ENCODE measurements at regions not wholly inside any gene's neighbourhood (a gene's known extent, or its start where the extent isn't known, plus 50 kb on each side); places are given as distances from the start of the nearest gene placed in this dataset.
A peak's percentile ranks its signal among the peaks of the same experiment; 100 is the strongest.
"Not testable (repeated sequence)": the region's sequence is repeated elsewhere in the genome, so short reads cannot be mapped to it uniquely, and the experiment has no call there.

DNA sequence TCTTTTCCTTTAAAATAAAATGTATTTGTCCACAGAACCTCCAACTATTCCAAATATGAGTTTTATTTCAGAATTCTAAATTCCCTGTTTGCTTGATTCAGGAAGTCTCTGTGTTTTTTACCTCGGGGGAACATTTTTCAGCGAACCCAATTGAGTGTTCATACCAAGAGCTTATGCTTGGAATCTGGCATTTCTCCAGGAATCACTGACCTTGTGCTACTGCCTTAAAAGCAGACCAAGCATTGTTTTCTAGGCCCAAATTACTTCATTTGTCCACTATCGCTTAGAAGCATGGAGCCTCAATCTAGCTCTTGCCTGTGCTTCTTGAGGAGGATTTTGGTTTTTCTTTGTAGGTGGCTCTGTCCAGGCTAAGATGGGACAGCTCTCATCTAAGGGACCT is 59.4 kb downstream of the EBLN1 start:
- DNase-seq, result no peak

DNA sequence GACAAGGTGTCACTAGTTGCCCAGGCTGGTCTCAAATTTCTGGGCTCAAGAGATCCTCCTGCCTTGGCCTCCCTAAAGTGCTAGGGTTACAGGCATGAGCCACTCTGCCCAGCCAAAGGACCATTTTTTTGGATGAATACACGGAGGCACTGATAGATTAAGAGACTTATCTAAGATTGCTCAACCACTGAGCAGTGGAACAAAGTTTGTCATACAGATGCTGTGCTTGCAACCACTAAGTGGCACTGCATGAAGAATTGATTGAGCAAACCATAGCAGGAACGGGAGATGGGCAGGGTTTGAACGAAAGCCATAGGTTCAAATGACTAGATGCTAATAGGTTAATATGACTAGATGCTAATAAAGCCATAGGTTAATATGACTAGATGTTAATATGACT is 61.1 kb downstream of the EBLN1 start:
- no peak for DNase-seq

DNA sequence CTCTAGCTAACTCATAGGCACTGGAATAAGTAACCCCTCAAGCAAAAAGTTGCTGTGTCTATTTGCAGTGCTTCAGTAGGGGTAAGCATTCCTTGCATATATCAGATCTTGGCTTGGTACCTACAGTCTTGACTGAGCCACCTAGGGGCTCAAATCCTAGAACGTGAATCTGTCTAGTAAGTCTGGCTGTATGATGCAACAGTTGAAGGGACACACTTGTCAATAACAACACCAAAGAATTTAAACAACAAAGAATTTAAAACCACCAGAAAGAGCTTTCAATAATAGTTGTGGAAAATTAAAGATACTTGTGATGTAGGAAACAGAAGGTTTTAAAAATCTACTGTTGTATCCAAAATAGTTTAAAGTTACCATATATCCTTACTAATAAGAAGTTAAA is 65.4 kb downstream of the EBLN1 start:
- no peak for DNase-seq

DNA sequence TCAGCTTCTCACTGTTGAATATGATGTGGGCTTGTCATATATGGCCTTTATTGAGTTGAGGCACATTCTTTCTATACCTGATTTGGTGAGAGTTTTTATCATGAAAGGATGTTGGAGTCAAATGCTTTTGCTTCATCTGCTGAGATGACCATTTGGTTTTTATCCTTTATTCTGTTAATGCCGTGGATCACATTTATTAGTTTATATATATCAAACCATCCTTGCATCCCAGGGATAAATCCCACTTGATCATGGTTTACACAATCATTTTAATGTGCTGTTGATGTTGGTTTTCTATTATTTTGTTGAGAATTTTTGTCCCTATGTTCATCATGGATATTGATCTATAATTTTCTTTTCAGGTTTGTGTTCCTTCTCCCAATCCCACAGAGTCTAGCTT is 67.0 kb downstream of the EBLN1 start:
- no peak for DNase-seq

DNA sequence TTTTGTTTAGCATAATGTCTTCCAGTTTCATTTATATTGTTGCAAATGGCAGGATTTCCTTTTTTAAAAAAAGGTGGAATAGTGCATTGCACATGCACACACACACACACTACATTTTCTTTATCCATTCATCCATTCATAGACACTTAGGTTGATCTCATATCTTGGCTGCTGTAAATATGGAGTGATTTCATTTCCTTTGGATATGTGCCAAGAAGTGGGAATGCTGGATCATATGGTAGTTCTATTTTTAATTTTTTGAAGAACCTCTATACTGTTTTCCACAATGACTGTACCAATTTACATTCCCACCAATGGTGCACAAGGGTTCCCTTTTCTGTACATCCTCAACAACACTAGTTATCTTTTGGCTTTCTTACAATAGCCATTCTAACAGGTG is 68.9 kb downstream of the EBLN1 start:
- DNase-seq, result peak; percentile 42

DNA sequence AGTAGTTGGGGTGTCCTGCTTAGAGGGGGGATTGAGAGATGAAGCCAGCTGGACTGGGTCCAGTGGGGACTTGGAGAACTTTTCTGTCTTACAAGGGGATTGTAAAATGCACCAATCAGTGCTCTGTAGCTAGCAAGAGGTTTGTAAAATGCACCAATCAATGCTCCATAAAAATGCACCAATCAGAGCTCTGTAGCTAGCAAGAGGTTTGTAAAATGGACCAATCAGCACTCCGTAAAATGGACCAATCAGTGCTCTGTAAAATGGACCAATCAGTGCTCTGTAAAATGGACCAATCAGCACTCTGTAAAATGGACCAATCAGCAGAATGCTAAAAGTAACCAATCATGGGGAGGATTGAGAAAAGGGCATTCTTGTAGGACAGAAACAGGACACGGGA is 71.9 kb downstream of the EBLN1 start:
- DNase-seq, result not testable (repeated sequence)

DNA sequence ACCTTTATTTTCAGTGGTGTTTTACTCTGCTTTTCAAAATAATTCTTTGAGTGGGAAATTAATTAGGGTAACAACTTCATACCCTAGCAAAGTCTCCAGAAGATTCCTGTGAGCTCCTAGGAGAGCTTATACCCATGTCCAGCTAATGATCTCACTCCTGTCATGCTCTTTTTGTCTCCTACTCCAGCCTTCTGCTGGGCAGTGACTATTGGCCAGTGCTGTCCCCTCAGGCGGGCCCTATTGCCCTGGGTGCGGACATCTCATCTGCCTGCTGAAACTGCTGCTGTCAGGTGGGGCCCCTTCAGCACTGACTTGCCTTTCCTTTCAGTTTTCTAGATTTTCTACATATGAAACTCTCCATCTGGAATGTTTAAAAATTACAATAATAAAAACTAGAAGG is 80.3 kb downstream of the EBLN1 start:
- no peak for DNase-seq

DNA sequence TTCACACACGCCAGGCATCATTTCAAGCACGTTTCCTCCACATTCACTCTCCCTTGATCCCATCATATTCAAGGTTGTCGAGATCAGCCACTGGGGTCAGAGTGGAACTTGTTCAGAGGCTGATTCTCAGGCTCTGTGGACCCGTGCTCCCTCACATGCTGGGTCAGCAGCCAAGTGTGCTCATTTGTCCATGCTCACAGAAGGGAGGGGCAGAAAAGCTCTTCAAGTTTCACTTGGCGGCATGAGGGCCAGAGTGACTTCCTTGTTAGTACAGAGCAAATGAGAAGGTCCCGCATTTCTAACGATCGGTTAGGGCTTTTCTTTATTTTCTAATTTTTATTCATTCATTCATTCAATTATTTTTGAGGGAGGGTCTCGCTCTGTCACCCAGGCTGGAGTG is 82.2 kb downstream of the EBLN1 start:
- DNase-seq, result no peak

DNA sequence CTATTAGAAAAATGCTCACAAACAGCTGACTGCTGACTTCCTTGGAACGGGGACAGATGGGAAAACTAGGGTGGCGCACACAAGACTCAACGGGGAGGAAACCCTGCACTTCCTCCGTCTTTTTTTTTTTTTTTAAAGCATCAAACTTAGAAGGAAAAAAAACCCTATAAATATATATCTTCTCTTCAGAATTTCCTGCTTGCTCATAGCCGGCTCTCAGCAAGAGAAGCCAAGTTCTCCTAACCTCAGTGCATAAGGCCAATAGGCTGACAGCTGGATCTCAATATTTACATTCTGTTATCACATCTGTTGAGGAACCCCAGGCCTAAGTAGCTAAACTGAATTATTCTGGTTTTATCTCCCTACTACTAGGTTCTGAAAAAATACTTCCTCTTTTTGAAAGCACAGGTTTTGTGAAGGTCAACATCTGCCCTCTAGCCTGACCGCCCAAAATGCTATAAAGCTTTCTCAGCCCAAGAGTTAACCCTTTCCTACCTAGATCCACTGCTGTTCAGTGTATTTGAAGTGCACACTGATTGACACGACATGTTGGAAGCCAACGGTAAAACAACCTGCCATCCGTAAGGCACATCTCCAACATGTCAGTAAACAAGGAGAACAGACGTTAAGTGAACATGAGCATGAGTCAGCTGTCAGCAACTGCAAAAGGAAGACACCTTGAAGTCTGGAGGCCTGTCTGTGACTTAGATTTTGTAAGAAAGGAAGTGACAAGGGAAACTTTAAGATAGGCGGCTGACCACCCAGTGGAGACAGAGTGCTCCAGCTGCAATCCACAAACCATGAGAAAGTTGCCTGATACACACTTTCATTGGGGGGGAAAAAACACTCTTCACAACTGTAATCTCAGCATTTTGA is 83.8 kb downstream of the EBLN1 start:
- no peak for DNase-seq

DNA sequence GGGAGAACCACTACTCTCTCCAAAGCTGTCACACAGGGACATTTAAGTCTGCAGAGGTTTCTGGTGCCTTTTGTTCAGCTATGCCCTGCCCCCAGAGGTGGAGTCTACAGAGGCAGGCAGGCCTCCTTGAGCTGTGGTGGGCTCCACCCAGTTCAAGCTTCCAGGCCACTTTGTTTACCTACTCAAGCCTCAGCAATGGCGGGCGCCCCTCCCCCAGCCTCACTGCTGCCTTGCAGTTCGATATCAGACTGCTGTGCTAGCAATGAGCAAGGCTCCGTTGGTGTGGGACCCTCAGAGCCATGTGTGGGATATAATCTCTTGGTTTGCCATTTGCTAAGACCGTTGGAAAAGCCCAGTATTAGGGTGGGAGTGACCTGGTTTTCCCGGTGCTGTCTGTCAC is 87.0 kb downstream of the EBLN1 start:
- DNase-seq, result not testable (repeated sequence)

DNA sequence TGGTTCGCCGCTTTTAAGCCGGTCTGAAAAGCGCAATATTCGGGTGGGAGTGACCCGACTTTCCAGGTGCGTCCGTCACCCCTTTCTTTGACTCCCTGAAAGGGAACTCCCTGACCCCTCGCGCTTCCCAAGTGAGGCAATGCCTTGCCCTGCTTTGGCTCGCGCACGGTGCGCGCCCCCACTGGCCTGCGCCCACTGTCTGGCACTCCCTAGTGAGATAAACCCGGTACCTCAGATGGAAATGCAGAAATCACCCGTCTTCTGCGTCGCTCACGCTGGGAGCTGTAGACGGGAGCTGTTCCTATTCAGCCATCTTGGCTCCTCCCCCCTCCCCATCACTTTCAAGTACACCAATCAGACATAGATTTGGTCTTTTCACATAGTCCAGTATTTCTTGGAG is 88.2 kb downstream of the EBLN1 start:
- not testable (repeated sequence) for DNase-seq

DNA sequence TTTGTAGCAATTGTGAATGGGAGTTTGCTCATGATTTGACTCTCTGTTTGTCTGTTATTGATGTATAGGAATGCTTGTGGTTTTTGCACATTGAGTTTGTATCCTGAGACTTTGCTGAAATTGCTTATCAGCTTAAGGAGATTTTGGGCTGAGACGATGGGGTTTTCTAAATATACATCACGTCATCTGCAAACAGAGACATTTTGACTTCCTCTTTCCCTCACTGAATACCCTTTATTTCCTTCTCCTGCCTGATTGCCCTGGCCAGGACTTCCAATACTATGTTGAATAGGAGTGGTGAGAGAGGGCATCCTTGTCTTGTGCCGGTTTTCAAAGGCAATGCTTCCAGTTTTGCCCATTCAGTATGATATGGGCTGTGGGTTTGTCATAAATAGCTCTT is 96.6 kb downstream of the EBLN1 start:
- DNase-seq, result not testable (repeated sequence)

DNA sequence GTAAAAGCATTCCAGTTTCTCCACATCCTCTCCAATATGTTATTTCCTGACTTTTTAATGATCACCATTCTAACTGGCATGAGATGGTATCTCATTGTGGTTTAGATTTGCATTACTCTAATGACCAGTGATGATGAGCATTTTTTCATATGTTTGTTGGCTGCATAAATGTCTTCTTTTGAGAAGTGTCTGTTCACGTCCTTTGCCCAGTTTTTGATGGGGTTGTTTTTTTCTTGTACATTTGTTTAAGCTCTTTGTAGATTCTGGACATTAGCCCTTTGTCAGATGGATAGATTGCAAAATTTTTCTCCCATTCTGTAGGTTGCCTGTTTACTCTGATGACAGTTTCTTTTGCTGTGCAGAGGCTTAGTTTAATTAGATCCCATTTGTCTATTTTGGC is 97.7 kb downstream of the EBLN1 start:
- not testable (repeated sequence) for DNase-seq

DNA sequence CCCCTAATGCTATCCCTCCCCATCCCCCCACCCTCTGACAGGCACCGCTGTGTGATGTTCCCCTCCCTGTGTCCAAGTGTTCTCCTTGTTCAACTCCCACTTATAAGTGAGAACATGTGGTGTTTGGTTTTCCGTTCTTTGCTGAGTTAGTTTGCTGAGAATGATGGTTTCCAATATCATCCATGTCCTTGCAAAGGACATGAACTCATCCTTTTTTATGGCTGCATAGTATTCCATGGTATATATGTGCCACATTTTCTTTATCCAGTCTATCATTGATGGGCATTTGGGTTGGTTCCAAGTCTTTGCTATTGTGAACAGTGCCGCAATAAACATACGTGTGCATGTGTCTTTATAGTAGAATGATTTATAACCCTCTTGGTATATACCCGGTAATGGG is 98.2 kb downstream of the EBLN1 start:
- DNase-seq, result not testable (repeated sequence)

DNA sequence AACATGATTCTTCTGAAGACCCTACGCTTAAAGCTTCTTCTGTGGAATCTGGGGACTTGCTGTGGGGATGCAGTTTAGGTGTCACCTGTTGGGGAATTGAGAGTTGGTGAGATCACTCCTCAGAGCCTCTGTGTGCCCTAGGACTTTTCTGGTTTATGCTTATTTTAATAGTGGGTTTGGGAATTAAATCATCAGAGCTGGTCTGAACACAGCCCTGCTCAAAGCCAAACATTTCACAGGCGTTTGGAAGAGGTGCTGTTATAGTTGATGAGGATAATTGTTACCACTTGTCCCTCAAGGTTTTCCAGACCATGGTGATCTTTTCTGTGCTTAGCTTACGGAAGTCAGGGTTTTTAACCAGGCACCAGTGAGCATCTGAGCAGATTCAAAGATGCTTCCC is 106.1 kb downstream of the EBLN1 start:
- no peak for DNase-seq

DNA sequence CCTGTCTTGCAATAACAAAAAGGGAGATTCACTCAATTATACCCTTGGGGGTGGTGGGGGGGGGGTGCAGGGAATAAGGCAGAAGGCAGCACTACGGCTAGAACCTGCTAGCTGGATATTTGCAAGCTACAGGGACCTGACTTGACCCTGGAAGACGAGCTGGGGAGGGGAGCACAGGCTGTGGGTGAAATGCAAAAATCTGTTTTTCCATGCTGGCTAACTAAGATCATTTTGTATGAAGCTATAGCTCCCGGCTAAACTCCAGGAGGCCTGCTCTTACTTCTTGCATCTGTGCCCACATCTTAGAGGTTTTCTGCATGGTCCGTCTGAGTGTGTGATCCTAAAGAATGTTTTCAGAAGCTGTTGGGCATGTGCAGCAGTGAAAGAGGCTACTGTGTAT is 106.6 kb downstream of the EBLN1 start:
- no peak for DNase-seq

DNA sequence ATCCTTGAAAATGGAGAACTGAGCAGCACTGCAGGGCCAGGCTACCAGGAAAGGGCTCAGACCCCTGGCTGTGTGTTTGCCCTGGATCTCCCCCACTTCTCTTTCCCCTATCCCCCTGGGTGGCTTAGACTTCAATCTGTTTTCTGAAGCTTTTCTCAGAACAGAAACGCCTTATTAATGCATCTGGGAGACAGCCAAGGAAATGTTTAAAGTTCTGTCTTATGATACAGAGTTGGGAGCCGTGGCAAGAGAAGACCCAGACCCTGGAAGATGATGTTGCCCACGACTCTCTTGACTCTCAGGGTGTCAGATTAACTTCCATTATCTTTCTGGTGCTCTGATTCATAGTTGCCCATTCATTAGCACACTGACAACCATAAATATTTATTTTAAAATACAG is 107.1 kb downstream of the EBLN1 start:
- DNase-seq, result no peak

DNA sequence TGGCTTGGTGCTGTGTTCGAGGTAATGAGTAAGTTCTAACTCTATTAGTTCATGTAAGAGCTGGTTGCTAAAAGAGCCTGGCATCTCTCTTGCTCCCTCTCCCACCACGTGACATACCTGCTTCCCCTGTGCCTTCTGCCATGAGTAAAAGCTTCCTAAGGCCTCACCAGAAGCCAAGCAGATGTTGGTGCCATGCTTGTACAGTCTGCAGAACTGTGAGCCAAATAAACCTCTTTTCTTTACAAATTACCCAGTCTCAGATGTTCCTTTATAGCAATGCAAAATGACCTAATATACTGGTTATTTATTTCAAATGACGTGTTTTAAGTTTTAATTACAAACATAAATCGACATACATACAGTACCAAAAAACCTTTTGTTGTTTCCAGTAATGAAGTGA is 101.7 kb upstream of the DNAJC1 start:
- DNase-seq, result no peak

DNA sequence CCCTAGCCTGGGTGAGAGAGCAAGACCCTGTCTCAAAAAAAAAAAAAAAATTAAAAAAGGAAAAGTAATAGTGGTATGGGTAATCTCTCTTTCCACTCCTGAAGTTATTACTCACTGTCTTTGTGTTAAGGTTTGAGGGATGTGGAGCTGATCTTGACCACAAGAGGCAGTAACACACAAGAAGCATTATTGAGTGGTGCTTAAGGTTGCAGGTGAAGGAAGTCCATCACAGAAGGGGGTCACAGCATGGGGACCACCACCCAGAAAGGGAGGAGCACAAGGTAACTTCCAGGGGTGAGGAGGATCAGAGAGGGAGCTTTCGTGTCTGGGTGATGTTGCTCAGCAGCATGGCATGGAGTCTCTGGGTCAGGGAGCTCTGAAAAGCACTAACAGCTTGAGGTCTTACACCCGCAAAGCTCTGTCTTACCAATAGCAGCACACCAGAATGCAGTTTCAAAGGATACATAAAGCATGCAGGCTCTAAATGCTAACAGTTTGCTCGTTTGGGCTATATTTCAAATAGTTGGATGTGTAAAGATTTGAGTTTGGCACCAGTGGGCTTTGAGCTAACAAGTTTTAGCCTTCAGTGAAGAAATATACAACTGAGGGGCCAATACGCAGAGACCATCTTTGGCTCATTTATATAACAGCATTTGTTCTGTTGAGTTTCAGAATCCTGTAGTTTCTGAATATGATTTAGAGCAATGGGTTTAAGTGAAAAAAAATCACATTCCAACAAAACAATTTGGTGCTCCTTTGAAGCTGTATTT is 100.4 kb upstream of the DNAJC1 start:
- no peak for DNase-seq

DNA sequence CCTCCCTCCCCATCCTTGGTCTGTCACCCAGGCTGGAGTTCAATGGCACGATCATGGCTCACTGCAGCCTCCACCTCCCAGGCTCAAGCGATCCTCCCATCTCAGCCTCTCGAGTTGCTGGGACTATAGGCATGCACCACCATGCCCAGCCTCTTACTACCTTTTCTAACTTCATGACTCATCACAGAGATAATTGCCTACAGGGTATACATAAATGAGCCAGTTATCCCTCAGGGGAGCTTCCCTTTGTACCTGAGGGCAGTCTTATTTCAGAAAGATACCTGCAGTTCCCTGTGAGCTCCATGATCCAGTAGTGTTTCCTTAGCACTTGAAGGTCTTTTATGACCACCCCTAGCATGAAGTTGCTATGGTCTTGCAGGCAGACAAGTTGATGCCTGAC is 94.2 kb upstream of the DNAJC1 start:
- no peak for DNase-seq

DNA sequence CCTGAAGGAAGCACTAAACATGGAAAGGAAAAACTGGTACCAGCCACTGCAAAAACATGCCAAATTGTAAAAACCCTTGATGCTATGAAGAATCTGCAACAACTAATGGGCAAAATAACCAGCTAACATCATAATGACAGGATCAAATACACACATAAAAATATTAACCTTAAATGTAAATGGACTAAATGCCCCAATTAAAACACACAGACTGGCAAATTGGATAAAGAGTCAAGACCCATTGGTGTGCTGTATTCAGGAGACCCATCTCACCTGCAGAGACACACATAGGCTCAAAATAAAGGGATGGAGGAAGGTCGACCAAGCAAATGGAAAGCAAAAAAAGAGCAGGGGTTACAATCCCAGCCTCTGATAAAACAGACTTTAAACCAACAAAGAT is 87.7 kb upstream of the DNAJC1 start:
- not testable (repeated sequence) for DNase-seq

DNA sequence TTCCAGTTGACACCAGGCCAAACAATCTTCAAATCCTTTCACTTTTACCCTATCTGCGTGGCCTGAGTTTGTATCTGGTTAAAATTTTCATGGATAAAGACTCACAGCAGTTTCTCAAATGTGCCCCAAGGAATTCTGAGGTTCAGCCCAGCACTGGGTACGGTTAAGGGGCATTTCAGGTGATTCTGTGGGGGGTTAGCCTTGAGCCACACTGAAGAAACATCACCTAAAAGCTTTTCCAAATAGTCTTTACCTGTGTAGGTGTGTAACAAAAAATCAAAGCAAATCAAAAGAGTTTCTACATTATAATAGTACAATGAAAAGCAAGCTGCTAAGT is 83.8 kb upstream of the DNAJC1 start:
- no peak for DNase-seq

DNA sequence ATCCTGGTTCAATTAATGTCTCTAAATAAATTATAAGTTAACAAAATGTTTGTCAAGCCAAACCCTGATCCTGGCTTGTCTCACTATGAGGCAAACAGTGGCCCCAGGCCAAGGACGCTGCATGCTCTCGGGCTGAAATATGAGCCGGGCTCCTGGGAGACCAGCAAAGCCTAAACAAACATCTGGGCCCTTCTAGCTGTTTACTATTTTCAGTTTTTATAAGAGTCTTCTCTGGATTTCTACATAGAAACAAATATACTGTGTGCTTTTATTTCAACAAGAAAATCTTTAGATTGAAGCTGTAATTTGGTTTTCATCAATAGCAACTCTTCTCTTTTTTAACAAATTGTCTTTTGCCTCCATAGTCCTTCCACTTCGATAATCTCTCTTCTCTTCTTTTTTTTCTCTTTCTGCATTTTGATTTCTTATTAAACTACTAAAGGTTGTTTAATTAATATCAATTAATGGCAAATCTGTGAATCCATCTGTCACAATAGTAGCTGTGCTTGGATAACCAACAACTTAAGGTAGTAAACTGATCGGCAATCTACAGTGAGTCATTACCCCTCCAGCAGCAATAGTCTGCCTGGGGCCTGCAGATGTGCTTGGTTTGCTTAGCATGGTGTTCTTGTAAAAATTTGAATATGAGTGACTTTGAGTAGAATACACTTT is 83.3 kb upstream of the DNAJC1 start:
- DNase-seq, result no peak

DNA sequence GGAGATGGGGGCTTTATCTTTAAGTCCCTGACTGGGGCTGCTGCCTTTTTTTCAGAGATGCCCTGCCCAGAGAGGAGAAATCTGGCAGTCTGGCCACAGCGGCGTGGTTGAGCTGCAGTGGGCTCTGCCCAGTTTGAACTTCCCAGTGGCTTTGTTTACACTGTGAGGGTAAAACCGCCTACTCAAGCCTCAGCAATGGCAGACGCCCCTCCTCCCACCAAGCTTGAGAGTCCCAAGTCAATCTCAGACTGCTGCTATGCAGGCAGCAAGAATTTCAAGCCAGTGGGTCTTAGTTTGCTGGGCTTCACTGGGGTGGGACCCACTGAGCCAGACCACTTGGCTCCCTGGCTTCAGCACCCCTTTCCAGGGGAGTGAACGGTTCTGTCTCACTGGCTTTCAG is 76.4 kb upstream of the DNAJC1 start:
- not testable (repeated sequence) for DNase-seq
